ENCODE measurements at regions not wholly inside any gene's neighbourhood (a gene's known extent, or its start where the extent isn't known, plus 50 kb on each side); places are given as distances from the start of the nearest gene placed in this dataset.

DNA sequence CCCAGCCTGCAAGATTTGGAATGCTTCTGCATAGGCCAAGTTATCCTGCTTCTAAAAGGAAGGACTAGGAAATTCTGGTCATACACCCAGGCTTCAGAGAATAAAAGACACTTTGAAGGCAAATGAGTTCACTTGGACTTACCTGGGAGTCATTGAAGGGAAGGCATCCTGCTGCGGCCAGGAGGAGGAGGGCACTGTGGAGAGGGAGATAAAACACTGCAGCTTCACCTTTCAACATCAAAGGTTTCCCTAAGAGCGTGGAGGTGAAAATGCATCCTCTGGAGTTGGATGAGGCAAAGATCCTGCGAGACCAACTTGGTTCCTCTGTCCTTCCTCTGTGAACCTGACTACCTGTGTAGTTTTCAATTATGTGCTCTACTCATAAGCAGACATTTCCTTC lies 79.5 kb upstream of the RIOK3 start:
- ChIA-PET CTCF (ENCODE audit: low intra/inter-chr PET ratio) (no interaction called here), POLR2A (no interaction called here)
- Histone ChIP-seq H3K27me3 (ENCODE audit: control insufficient read depth in 2 of 2, insufficient read depth in 2 of 2, low read length in 2 of 2) (no peaks in the 10 kb centered on the region), H3K4me2 (ENCODE audit: insufficient read depth, low read length) (no peak overlapping the region), H4K20me1 (replicated peaks; ENCODE audit: control insufficient read depth, insufficient read depth, low read length) (no peaks in the 10 kb centered on the region), H3K9ac (ENCODE audit: insufficient read depth in 1 of 2, low read depth in 2 of 2, low read length in 2 of 2) (no peak overlapping the region; a peak in 1 of 4 replicates), H3K27ac (ENCODE audit: extremely low read depth, low read depth, low read length) (no peak overlapping the region), H3K4me3 (no peak overlapping the region), H3K4me1 (replicated peaks in 1 of 2; ENCODE audit: control insufficient read depth in 2 of 2, insufficient read depth in 2 of 2, low read length in 2 of 2) (0 out of 5 replicates have a peak, but pooled peaks cover 0 to 3% of the 10 kb centered on the region in 2 experiments), H3K9me1 (ENCODE audit: control insufficient read depth, insufficient read depth, low read length) (no peaks in the 10 kb centered on the region), H2AFZ (ENCODE audit: low read depth, low read length) (no peak overlapping the region), H3K9me3 (replicated peaks; ENCODE audit: control insufficient read depth, insufficient read depth, low read depth, low read length) (no peaks in the 10 kb centered on the region), H3K36me3 (ENCODE audit: control insufficient read depth, insufficient read depth, low read length) (peaks cover 6% of the 10 kb centered on the region; the same call in 2 of the 3 replicates), H3K79me2 (ENCODE audit: control insufficient read depth, insufficient read depth, low read length) (no peaks in the 10 kb centered on the region)
- ATAC-seq, result no peak
- no peak for TF ChIP-seq RAD21 (CRISPR knock-in tag; conservative IDR thresholded peaks at IDR 0.05 in 1 of 2, IDR thresholded peaks at IDR 0.05 in 1 of 2)
- TF ChIP-seq NUFIP1 (IDR thresholded peaks at IDR 0.05; ENCODE audit: partially characterized antibody), result no peak
- no peak for TF ChIP-seq TRIM24 (IDR thresholded peaks at IDR 0.05)
- TF ChIP-seq MIER1 (IDR thresholded peaks at IDR 0.05; ENCODE audit: low read depth), result no peak
- TF ChIP-seq, protein P1, sequence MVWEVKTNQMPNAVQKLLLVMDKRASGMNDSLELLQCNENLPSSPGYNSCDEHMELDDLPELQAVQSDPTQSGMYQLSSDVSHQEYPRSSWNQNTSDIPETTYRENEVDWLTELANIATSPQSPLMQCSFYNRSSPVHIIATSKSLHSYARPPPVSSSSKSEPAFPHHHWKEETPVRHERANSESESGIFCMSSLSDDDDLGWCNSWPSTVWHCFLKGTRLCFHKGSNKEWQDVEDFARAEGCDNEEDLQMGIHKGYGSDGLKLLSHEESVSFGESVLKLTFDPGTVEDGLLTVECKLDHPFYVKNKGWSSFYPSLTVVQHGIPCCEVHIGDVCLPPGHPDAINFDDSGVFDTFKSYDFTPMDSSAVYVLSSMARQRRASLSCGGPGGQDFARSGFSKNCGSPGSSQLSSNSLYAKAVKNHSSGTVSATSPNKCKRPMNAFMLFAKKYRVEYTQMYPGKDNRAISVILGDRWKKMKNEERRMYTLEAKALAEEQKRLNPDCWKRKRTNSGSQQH (CRISPR knock-in tag; IDR thresholded peaks at IDR 0.05), result no peak
- 82% methylated on average over 3 of the region's 3 CpGs for WGBS (ENCODE audit: insufficient coverage, low coverage, missing lambda C conversion rate)
- FAIRE-seq, result no peak
- no peak for DNase-seq (ENCODE audit: extremely low read depth in 1 of 4, low spot score in 3 of 4)
- intact Hi-C loops (cut with micrococcal nuclease), result loop anchor here (10.0 kb wide), 1 partner anchor 239 kb away; the partner anchor contains the start of gene CABLES1
- in situ Hi-C loops (cut with MboI), result no loop called here
- no TSS peak for BruUV-seq (replicated peaks)

Measured in K562 (cell line).